Smooth muscle cell (in vitro differentiated cells): ENCODE measurements at regions not wholly inside any gene's neighbourhood (a gene's known extent, or its start where the extent isn't known, plus 50 kb on each side); places are given as distances from the start of the nearest gene placed in this dataset.
A peak's percentile ranks its signal among the peaks of the same experiment; 100 is the strongest.

Source experiments
- DNase-seq: peaks from one replicate; lab custom pipeline; 2025; ENCODE audit not compliant: unreplicated experiment; lab: John Stamatoyannopoulos, UW
- H2AFZ ChIP-seq: fragments of 200-600 bp; sonication (generic); 2 replicates; pipeline ENCODE4 v1.6.0; 2016; ENCODE audit warnings: antibody characterized with exemption, low read depth, mild to moderate bottlenecking
- H3F3A ChIP-seq: fragments of 200-600 bp; sonication (generic); 2 replicates; pipeline ENCODE4 v1.6.0; 2017; ENCODE audit warnings: antibody characterized with exemption, low read depth
- H3K27ac ChIP-seq: fragments of 200-600 bp; sonication (generic); 2 replicates; pipeline ENCODE4 v1.5.1; 2016; ENCODE audit warnings: low read depth, mild to moderate bottlenecking
- H3K27me3 ChIP-seq: fragments of 200-600 bp; sonication (generic); 2 replicates; pipeline ENCODE4 v1.6.1; 2016; ENCODE audit warnings: low read depth, mild to moderate bottlenecking
- H3K36me3 ChIP-seq: fragments of 200-600 bp; sonication (generic); 2 replicates; pipeline ENCODE4 v1.5.1; 2016; ENCODE audit warnings: low read depth
- H3K4me1 ChIP-seq: fragments of 200-600 bp; sonication (generic); 2 replicates; pipeline ENCODE4 v1.5.1; 2016; ENCODE audit warnings: low read depth
- H3K4me2 ChIP-seq: fragments of 200-600 bp; sonication (generic); 2 replicates; pipeline ENCODE4 v1.6.0; 2016; ENCODE audit warnings: mild to moderate bottlenecking
- H3K4me3 ChIP-seq: fragments of 200-600 bp; sonication (generic); 2 replicates; pipeline ENCODE4 v1.5.1; 2016; ENCODE audit warnings: mild to moderate bottlenecking
- H3K79me2 ChIP-seq: fragments of 200-600 bp; sonication (generic); 2 replicates; pipeline ENCODE4 v1.6.0; 2016; ENCODE audit warnings: low read depth, mild to moderate bottlenecking
- H3K9ac ChIP-seq: fragments of 200-600 bp; sonication (generic); 2 replicates; pipeline ENCODE4 v1.6.0; 2016; ENCODE audit warnings: low read depth
- H3K9me3 ChIP-seq: fragments of 200-600 bp; sonication (generic); replicated peaks from 2 replicates; pipeline ENCODE4 v1.5.1; 2016; ENCODE audit warnings: low read depth
- H4K20me1 ChIP-seq: fragments of 200-600 bp; sonication (generic); 2 replicates; pipeline ENCODE4 v1.6.0; 2016; ENCODE audit warnings: low read depth
- WGBS: methylation state at CpG from one replicate; pipeline ENCODE4 v1.1.7; 2016; ENCODE audit warnings: low lambda C conversion rate; 5-methylcytosine and 5-hydroxymethylcytosine counted together
- TF ChIP-seq, protein P1 (sequence below): fragments of 200-600 bp; sonication (generic); IDR thresholded peaks from 2 replicates; pipeline ENCODE4 v1.5.1; 2017; ENCODE audit warnings: borderline replicate concordance, mild to moderate bottlenecking, antibody characterized with exemption; ENCODE audit not compliant: insufficient read depth, poor library complexity, severe bottlenecking

DNA sequence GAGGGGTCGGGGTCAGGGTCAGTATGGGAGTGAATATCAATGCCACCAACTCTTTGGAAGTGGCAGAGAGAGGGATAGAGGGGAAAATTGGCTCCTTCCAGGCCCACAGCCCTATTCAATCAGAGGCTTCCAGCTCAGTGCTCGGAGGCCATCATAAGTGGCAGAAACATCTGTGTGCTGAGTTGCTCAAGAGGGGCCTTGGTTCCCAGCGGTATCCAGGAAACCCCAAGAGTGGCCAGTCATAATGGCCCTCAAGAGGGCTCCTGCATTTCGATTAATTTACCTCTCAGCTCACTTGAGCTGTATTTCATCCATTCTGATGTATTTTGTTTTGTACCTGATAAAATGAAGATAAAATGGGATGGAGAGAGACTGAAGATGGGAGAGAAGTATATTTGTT, 154.3 kb upstream of the EOLA2 start:
- no peak overlapping the region for H3K4me2 ChIP-seq
- no peak overlapping the region for H3K9ac ChIP-seq
- H2AFZ ChIP-seq, result no peak overlapping the region
- WGBS, result 69% methylated on average over 4 of the region's 4 CpGs
- H4K20me1 ChIP-seq, result no peaks in the 10 kb centered on the region
- H3K4me3 ChIP-seq, result no peak overlapping the region
- no peak for DNase-seq
- H3K9me3 ChIP-seq, result no peaks in the 10 kb centered on the region
- H3K36me3 ChIP-seq, result no peaks in the 10 kb centered on the region
- TF ChIP-seq, protein P1, sequence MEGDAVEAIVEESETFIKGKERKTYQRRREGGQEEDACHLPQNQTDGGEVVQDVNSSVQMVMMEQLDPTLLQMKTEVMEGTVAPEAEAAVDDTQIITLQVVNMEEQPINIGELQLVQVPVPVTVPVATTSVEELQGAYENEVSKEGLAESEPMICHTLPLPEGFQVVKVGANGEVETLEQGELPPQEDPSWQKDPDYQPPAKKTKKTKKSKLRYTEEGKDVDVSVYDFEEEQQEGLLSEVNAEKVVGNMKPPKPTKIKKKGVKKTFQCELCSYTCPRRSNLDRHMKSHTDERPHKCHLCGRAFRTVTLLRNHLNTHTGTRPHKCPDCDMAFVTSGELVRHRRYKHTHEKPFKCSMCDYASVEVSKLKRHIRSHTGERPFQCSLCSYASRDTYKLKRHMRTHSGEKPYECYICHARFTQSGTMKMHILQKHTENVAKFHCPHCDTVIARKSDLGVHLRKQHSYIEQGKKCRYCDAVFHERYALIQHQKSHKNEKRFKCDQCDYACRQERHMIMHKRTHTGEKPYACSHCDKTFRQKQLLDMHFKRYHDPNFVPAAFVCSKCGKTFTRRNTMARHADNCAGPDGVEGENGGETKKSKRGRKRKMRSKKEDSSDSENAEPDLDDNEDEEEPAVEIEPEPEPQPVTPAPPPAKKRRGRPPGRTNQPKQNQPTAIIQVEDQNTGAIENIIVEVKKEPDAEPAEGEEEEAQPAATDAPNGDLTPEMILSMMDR, result no peak
- no peaks in the 10 kb centered on the region for H3K27me3 ChIP-seq
- H3K79me2 ChIP-seq, result no peaks in the 10 kb centered on the region
- H3K27ac ChIP-seq, result no peak overlapping the region
- no peaks in the 10 kb centered on the region for H3K4me1 ChIP-seq
- no peaks in the 10 kb centered on the region for H3F3A ChIP-seq

DNA sequence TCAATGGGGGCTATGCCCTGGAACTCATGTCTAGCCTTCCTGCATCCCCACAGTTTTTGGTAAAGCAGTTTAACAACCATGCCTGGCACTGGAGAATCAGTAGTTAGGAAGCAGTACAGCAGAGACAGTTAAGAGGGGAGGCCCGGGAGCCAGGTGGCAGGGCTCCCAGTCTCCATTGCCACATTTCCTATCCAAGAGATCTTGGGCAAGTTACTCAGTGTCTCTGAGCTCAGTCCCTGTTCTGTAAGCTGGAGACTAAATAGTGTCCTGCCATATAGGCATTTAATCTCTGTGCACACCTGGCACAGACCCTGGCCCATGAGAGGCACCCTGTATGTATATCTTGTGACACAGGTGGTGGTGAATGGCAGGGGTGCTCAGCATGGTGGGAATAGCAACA, 156.1 kb upstream of the EOLA2 start:
- no peaks in the 10 kb centered on the region for H3K4me1 ChIP-seq
- no peaks in the 10 kb centered on the region for H3K36me3 ChIP-seq
- no peak overlapping the region for H3K4me2 ChIP-seq
- no peaks in the 10 kb centered on the region for H3K9me3 ChIP-seq
- H3K9ac ChIP-seq, result no peak overlapping the region
- TF ChIP-seq, protein P1, result no peak
- H2AFZ ChIP-seq, result no peak overlapping the region
- no peak overlapping the region for H3K27ac ChIP-seq
- H3K4me3 ChIP-seq, result no peak overlapping the region
- WGBS, result 76% methylated on average over 1 of the region's 1 CpG
- H4K20me1 ChIP-seq, result no peaks in the 10 kb centered on the region
- DNase-seq, result no peak
- no peaks in the 10 kb centered on the region for H3K27me3 ChIP-seq
- no peaks in the 10 kb centered on the region for H3F3A ChIP-seq
- H3K79me2 ChIP-seq, result no peaks in the 10 kb centered on the region

DNA sequence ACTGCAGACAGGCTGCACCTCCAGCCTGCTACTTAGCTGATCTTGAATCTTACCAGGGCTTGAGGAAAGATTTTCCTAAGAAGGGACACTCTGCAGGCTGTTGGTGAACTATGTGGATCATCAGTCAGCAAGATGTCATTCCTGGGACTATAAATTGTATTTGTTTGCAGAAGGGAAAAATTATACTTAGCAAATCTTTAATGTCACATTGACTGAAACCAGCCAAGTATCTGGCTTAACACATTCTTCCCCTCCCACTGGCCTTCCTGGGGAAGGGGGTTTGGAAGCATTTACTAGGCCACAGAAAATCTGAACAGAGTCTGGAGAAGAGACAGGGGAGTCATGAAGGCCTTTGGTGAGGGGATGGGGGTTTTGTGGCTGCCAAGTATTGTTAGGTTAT, 156.7 kb upstream of the EOLA2 start:
- Histone ChIP-seq H3K79me2 (no peaks in the 10 kb centered on the region), H3K27me3 (no peaks in the 10 kb centered on the region), H3K4me2 (no peak overlapping the region), H4K20me1 (no peaks in the 10 kb centered on the region), H3K9me3 (no peaks in the 10 kb centered on the region), H2AFZ (no peak overlapping the region), H3F3A (no peaks in the 10 kb centered on the region), H3K36me3 (no peaks in the 10 kb centered on the region), H3K4me3 (no peak overlapping the region), H3K27ac (peak overlapping the region; percentile 19), H3K4me1 (no peaks in the 10 kb centered on the region), H3K9ac (no peak overlapping the region)
- TF ChIP-seq, protein P1, result no peak
- no peak for DNase-seq

DNA sequence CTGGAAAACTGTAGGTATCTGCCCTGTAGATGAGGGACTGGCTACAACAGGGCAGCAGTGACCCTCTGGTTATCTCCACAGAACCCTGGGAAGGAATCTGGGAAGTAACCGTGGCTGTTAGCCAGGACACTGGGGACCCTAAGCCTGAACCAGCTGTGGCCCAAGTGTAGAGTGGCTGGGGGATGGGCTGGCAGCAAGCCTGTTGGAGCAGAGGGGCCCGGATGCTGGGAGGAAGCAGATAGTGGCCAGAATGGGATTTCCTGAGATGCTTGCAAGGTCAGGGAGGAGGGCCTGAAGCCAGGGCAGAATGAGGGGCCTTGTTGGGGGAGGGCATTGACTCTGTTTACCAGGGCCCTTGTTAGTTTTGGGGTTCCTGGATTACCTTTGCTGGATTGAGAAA, 161.0 kb upstream of the EOLA2 start:
- Histone ChIP-seq H3K27me3 (no peaks in the 10 kb centered on the region), H4K20me1 (no peaks in the 10 kb centered on the region), H3K9ac (no peak overlapping the region), H3K79me2 (no peaks in the 10 kb centered on the region), H2AFZ (no peak overlapping the region), H3K27ac (no peak overlapping the region), H3F3A (no peaks in the 10 kb centered on the region), H3K9me3 (no peaks in the 10 kb centered on the region), H3K4me3 (no peak overlapping the region), H3K4me2 (no peak overlapping the region), H3K36me3 (no peaks in the 10 kb centered on the region), H3K4me1 (no peaks in the 10 kb centered on the region)
- TF ChIP-seq, protein P1, result no peak
- 63% methylated on average over 2 of the region's 2 CpGs for WGBS
- DNase-seq, result no peak
